ENCODE measurements at regions not wholly inside any gene's neighbourhood (a gene's known extent, or its start where the extent isn't known, plus 50 kb on each side); places are given as distances from the start of the nearest gene placed in this dataset.

DNA sequence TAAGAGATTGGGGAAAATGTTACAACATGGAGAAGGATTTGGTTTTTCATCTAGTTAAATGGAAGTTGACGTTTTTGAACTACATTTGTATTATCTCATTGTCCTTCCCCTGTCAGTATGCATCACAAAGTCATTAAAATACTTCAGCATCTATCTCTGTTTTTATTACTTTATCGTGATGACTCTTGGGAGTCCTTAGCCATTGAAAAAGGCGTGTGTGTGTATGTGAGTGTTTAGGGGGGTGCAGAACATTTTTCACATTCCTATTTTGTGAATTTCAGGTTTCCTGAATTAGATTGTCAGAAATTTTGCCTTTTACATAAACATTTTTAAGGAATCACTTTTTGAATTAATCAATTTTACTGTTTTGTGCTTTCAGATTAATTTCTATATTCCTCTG is 360.6 kb upstream of the SGO1 start:
- CTCF ChIA-PET: no interaction called here
- H3K27ac ChIP-seq (ENCODE audit: low read depth, low read length, poor library complexity, severe bottlenecking): no peak overlapping the region
- H3K27me3 ChIP-seq (replicated peaks; ENCODE audit: insufficient read depth, low read depth, low read length, poor library complexity): no peaks in the 10 kb centered on the region
- no peaks in the 10 kb centered on the region for H3K9me3 ChIP-seq (ENCODE audit: low read depth, low read length, poor library complexity, severe bottlenecking)
- DNase-seq (ENCODE audit: low spot score): no peak
- TF ChIP-seq EZH2 (IDR thresholded peaks at IDR 0.05; ENCODE audit: borderline replicate concordance, low read depth, low read length, poor library complexity, severe bottlenecking): no peak
- TF ChIP-seq, protein P1, sequence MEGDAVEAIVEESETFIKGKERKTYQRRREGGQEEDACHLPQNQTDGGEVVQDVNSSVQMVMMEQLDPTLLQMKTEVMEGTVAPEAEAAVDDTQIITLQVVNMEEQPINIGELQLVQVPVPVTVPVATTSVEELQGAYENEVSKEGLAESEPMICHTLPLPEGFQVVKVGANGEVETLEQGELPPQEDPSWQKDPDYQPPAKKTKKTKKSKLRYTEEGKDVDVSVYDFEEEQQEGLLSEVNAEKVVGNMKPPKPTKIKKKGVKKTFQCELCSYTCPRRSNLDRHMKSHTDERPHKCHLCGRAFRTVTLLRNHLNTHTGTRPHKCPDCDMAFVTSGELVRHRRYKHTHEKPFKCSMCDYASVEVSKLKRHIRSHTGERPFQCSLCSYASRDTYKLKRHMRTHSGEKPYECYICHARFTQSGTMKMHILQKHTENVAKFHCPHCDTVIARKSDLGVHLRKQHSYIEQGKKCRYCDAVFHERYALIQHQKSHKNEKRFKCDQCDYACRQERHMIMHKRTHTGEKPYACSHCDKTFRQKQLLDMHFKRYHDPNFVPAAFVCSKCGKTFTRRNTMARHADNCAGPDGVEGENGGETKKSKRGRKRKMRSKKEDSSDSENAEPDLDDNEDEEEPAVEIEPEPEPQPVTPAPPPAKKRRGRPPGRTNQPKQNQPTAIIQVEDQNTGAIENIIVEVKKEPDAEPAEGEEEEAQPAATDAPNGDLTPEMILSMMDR (conservative IDR thresholded peaks at IDR 0.05; ENCODE audit: low read depth, low read length): no peak
- H3K4me3 ChIP-seq (ENCODE audit: low read depth, low read length, poor library complexity, severe bottlenecking): no peak overlapping the region
- POLR2A ChIA-PET (ENCODE audit: low non-redundant PET): no interaction called here
- no peaks in the 10 kb centered on the region for H3K4me1 ChIP-seq (ENCODE audit: insufficient read depth, low read length, poor library complexity, severe bottlenecking)
- intact Hi-C loops (cut with micrococcal nuclease; ENCODE audit: unreplicated experiment): no loop called here
- no TSS peak for BruUV-seq (replicated peaks)
- H3K36me3 ChIP-seq (ENCODE audit: insufficient read depth, low read length, poor library complexity, severe bottlenecking): no peaks in the 10 kb centered on the region

DNA sequence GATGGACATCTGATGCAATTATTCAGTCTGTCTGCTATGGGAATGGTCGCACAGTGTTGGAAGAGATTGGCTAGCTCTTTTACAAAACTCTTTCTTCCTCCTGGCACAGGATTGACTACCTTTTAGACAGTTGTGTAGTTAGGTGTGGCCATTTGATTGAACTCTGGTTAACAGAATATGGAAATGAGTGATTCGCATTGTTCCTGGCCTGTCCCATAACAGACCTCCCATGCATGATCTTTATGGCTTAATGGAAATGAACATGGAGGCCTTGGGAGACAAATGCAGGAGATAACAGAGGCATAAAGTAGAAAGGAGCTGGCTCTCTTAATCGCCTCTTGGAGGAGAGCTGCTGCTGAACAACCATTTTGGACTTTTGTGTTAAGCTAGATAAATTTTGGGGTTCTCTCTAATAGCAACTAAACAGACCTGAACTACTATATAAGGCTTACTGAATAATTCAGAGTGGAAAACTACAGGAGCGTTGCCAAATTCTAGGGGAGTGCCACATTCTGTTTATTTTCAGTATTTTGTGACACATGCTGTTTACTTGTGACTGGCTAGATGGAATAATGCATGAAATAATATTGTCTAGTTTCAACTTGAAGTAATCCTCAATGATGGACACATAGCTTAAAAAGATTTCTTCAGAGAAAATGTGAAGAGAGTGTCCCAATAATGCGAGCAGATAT is 357.7 kb upstream of the SGO1 start:
- no peak overlapping the region for H3K4me3 ChIP-seq (ENCODE audit: low read depth, low read length, poor library complexity, severe bottlenecking)
- DNase-seq (ENCODE audit: low spot score): no peak
- H3K27ac ChIP-seq (ENCODE audit: low read depth, low read length, poor library complexity, severe bottlenecking): no peak overlapping the region
- no TSS peak for BruUV-seq (replicated peaks)
- intact Hi-C loops (cut with micrococcal nuclease; ENCODE audit: unreplicated experiment): no loop called here
- H3K4me1 ChIP-seq (ENCODE audit: insufficient read depth, low read length, poor library complexity, severe bottlenecking): no peaks in the 10 kb centered on the region
- no peak for TF ChIP-seq EZH2 (IDR thresholded peaks at IDR 0.05; ENCODE audit: borderline replicate concordance, low read depth, low read length, poor library complexity, severe bottlenecking)
- TF ChIP-seq, protein P1 (conservative IDR thresholded peaks at IDR 0.05; ENCODE audit: low read depth, low read length): no peak
- ChIA-PET POLR2A (ENCODE audit: low non-redundant PET) (no interaction called here), CTCF (interaction anchor here (0.5 kb wide), 1 partner anchor 30 kb away, joined by 3 read pairs; no protein-coding TSS in a partner anchor)
- no peaks in the 10 kb centered on the region for H3K36me3 ChIP-seq (ENCODE audit: insufficient read depth, low read length, poor library complexity, severe bottlenecking)
- H3K27me3 ChIP-seq (replicated peaks; ENCODE audit: insufficient read depth, low read depth, low read length, poor library complexity): no peaks in the 10 kb centered on the region
- H3K9me3 ChIP-seq (ENCODE audit: low read depth, low read length, poor library complexity, severe bottlenecking): no peaks in the 10 kb centered on the region

DNA sequence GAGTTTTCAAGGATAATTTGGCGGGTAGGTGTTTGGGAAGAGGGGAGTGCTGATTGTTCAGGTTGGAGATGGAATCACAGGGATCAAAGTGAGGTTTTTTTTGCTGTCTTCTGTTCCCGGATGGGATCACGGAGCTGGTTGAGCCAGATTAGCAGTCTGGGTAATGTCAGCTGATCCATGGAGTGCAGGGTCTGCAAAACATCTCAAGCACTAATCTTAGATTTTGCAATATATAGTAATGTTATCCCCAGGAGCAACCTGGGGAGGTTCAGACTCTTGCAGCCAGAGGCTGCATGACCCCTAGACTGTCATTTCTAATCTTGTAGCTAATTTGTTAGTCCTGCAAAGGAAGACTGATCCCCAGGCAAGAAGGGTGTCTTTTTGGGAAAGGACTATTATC is 354.1 kb upstream of the SGO1 start:
- Histone ChIP-seq H3K27ac (ENCODE audit: low read depth, low read length, poor library complexity, severe bottlenecking) (no peak overlapping the region), H3K27me3 (replicated peaks; ENCODE audit: insufficient read depth, low read depth, low read length, poor library complexity) (no peaks in the 10 kb centered on the region), H3K4me1 (ENCODE audit: insufficient read depth, low read length, poor library complexity, severe bottlenecking) (no peaks in the 10 kb centered on the region), H3K9me3 (ENCODE audit: low read depth, low read length, poor library complexity, severe bottlenecking) (no peaks in the 10 kb centered on the region), H3K36me3 (ENCODE audit: insufficient read depth, low read length, poor library complexity, severe bottlenecking) (no peaks in the 10 kb centered on the region), H3K4me3 (ENCODE audit: low read depth, low read length, poor library complexity, severe bottlenecking) (no peak overlapping the region)
- TF ChIP-seq, protein P1 (conservative IDR thresholded peaks at IDR 0.05; ENCODE audit: low read depth, low read length): no peak
- no peak for TF ChIP-seq EZH2 (IDR thresholded peaks at IDR 0.05; ENCODE audit: borderline replicate concordance, low read depth, low read length, poor library complexity, severe bottlenecking)
- DNase-seq (ENCODE audit: low spot score): no peak
- intact Hi-C loops (cut with micrococcal nuclease; ENCODE audit: unreplicated experiment): no loop called here
- POLR2A ChIA-PET (ENCODE audit: low non-redundant PET): no interaction called here
- no TSS peak for BruUV-seq (replicated peaks)
- CTCF ChIA-PET: no interaction called here

Measured in A673 (cell line).